ENCODE measurements at regions not wholly inside any gene's neighbourhood (a gene's known extent, or its start where the extent isn't known, plus 50 kb on each side); places are given as distances from the start of the nearest gene placed in this dataset.

DNA sequence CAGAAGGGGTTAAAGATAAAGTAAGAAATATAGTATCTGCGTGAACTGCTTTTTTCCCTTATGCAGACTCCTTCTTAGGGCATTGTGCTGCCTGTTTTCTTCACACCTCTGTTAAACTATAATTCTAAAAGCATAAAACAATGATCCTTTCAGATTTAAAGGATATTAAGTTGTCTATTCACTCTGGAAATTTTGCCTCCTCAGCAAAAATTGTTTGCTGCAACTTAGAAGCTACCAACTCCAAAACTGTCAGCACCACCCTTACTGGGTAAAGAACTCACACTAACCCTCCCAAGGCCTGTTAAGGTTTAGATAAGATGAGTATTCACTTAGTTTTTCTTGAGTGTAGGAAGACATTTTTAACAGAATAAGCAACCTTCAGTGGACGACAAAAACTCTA is 259.5 kb downstream of the KDM5D start:
- TF ChIP-seq, protein P1, sequence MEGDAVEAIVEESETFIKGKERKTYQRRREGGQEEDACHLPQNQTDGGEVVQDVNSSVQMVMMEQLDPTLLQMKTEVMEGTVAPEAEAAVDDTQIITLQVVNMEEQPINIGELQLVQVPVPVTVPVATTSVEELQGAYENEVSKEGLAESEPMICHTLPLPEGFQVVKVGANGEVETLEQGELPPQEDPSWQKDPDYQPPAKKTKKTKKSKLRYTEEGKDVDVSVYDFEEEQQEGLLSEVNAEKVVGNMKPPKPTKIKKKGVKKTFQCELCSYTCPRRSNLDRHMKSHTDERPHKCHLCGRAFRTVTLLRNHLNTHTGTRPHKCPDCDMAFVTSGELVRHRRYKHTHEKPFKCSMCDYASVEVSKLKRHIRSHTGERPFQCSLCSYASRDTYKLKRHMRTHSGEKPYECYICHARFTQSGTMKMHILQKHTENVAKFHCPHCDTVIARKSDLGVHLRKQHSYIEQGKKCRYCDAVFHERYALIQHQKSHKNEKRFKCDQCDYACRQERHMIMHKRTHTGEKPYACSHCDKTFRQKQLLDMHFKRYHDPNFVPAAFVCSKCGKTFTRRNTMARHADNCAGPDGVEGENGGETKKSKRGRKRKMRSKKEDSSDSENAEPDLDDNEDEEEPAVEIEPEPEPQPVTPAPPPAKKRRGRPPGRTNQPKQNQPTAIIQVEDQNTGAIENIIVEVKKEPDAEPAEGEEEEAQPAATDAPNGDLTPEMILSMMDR (IDR thresholded peaks at IDR 0.05) = no peak
- Histone ChIP-seq H3K9me3 (no peaks in the 10 kb centered on the region), H3K36me3 (ENCODE audit: low read depth) (no peaks in the 10 kb centered on the region), H3K4me3 (no peak overlapping the region), H3K4me1 (ENCODE audit: low read depth) (no peaks in the 10 kb centered on the region)
- no peak for DNase-seq
- intact Hi-C loops (cut with DNase I, micrococcal nuclease) = no loop called here
- no peak for ATAC-seq

DNA sequence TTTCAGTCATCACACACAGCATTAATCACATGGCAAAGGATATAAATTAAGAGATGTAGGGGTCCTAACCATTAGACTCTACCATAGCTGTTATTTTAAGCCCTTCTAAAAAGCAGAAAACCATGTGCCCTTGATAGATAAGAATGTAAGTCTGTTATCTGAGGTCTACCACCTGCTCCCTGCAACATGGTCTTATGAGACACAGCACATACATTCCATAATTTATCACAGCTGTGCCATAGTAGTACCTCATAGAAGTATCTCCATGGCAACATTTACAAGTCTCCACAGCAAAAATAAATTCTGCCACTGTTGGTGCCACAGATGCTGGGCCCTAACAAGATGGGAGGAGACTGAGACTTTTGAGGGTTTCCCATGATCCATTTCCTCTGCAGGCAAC is 265.4 kb downstream of the KDM5D start:
- TF ChIP-seq, protein P1 (IDR thresholded peaks at IDR 0.05) = no peak
- DNase-seq = no peak
- Histone ChIP-seq H3K4me1 (ENCODE audit: low read depth) (no peaks in the 10 kb centered on the region), H3K9me3 (no peaks in the 10 kb centered on the region), H3K36me3 (ENCODE audit: low read depth) (no peaks in the 10 kb centered on the region), H3K4me3 (no peak overlapping the region)
- intact Hi-C loops (cut with DNase I, micrococcal nuclease) = no loop called here
- ATAC-seq = no peak

DNA sequence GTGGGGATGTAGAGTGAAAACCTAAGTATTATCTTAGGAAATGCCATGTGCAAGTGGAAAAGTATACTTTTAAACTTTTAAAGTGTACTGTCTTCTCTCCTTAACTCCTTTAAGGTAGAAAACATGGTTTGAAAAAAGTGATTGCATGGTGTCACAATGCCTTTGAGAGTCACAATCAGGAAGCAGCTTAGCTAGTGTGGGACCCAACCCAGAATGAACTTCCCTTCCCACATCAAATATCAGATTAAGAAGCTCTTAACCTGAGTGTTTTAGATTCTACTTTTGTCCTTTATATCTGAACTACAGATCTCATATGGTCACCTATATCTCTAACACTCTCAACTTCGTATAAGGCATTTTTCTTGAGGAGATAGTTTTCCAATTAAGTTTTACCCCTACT is 266.6 kb downstream of the KDM5D start:
- DNase-seq = no peak
- H3K4me3 ChIP-seq = no peak overlapping the region
- H3K4me1 ChIP-seq (ENCODE audit: low read depth) = no peaks in the 10 kb centered on the region
- no peaks in the 10 kb centered on the region for H3K36me3 ChIP-seq (ENCODE audit: low read depth)
- no peak for ATAC-seq
- intact Hi-C loops (cut with DNase I, micrococcal nuclease) = no loop called here
- H3K9me3 ChIP-seq = no peaks in the 10 kb centered on the region
- TF ChIP-seq, protein P1 (IDR thresholded peaks at IDR 0.05) = no peak

DNA sequence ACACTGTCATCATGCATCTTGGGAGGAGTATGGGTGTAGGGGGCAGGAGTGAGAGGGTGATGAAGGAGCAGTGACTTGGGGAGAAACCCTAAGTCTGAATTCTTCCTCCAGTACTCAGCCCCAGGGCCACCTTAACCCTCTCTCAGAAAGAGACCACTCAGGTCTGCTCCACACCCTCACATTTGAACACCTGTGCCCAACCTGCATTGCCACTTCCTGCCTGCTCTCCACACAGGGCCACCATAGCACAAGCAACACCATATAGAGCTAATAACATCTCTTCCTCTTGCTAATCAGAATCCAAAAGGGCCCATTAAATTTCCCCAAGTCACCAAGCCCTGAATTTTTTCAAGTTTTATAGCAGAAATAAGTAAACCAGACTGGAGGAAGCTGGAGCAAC is 278.7 kb downstream of the KDM5D start:
- DNase-seq (no peak), ATAC-seq (no peak)
- TF ChIP-seq, protein P1 (IDR thresholded peaks at IDR 0.05) = no peak
- no peaks in the 10 kb centered on the region for H3K4me1 ChIP-seq (ENCODE audit: low read depth)
- no peak overlapping the region for H3K4me3 ChIP-seq
- no peaks in the 10 kb centered on the region for H3K9me3 ChIP-seq
- intact Hi-C loops (cut with DNase I, micrococcal nuclease) = no loop called here
- no peaks in the 10 kb centered on the region for H3K36me3 ChIP-seq (ENCODE audit: low read depth)

DNA sequence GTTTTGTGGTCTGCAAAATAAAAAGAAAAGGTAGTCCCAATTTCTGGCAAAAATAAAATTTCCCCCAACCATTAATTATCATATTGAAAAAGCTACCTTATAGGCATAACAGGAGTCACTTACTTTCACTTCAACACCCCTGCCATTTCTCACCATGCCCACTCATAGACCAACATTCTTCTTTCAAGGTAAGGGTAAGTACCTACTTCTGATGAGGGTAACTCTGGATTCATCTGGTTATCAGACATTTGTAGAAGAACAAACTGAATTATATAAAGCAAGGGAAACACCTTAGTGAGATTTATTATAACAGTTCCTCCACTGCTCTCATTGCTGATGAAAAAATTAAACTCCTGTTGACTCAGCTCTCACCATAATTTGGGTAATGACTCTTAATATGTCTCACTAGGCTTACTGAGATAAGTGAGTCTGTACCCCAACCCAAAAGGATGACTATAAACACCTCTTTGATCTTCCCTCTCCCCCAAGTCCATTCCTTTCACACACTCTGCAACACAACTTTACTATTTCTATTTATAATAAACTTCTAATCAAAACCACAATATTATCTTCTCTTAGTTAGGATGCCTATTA is 287.6 kb downstream of the KDM5D start:
- TF ChIP-seq, protein P1 (IDR thresholded peaks at IDR 0.05) = no peak

DNA sequence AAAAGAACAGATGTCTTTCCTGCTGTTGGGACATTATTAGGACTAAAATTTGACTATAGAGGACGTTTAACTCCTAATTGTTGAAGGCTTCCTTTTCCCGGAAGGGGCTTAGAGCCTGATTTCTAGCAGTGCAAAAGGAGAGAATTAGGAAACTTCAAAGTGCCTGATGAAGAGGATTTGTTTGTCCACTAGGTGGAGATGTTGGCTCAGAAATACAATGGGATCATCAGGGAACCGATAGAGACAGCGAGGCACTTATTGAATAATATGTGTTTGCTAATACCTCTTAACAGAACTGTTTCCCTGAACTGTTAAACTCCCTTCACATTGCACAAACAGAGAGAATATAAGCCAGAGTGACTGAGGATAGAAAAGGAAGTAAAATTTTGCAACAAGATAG is 311.5 kb downstream of the KDM5D start:
- intact Hi-C loops (cut with DNase I, micrococcal nuclease) = no loop called here
- TF ChIP-seq, protein P1 (IDR thresholded peaks at IDR 0.05) = no peak
- DNase-seq (peak in 1 of 3 donors; percentile 17), ATAC-seq (no peak)
- no peaks in the 10 kb centered on the region for H3K4me1 ChIP-seq (ENCODE audit: low read depth)
- no peaks in the 10 kb centered on the region for H3K9me3 ChIP-seq
- H3K4me3 ChIP-seq = no peak overlapping the region
- H3K36me3 ChIP-seq (ENCODE audit: low read depth) = no peaks in the 10 kb centered on the region

More for the DNA sequence above, 287.6 kb downstream of the KDM5D start:
- Histone ChIP-seq H3K9me3 (no peaks in the 10 kb centered on the region), H3K4me3 (no peak overlapping the region), H3K4me1 (ENCODE audit: low read depth) (no peaks in the 10 kb centered on the region), H3K36me3 (ENCODE audit: low read depth) (no peaks in the 10 kb centered on the region)
- DNase-seq (no peak), ATAC-seq (no peak)
- intact Hi-C loops (cut with DNase I, micrococcal nuclease) = no loop called here

Measured in mucosa of descending colon (tissue), 3 donors.